OCI-LY1 (cell line): ENCODE measurements at regions not wholly inside any gene's neighbourhood (a gene's known extent, or its start where the extent isn't known, plus 50 kb on each side); places are given as distances from the start of the nearest gene placed in this dataset.

ENCODE experiments used
- H2AFZ ChIP-seq: fragments of 200-600 bp; sonication (generic), shearing (Covaris generic); 2 replicates; pipeline ENCODE4 v1.6.0; 2014; ENCODE audit warnings: antibody characterized with exemption, mild to moderate bottlenecking, low read length
- H3F3A ChIP-seq: fragments of 200-600 bp; sonication (generic), shearing (Covaris generic); 2 replicates; pipeline ENCODE4 v1.6.0; 2014; ENCODE audit warnings: mild to moderate bottlenecking, antibody characterized with exemption, low read length, moderate library complexity; ENCODE audit not compliant: insufficient read depth
- H3K27ac ChIP-seq: fragments of 200-600 bp; sonication (generic); 2 replicates; pipeline ENCODE4 v1.5.1; 2014; ENCODE audit warnings: low read length, mixed run types, mild to moderate bottlenecking, low read depth; ENCODE audit not compliant: poor library complexity, severe bottlenecking
- H3K27me3 ChIP-seq: fragments of 200-600 bp; sonication (generic); 2 replicates; pipeline ENCODE4 v1.6.0; 2014; ENCODE audit warnings: antibody characterized with exemption, mild to moderate bottlenecking, low read length, moderate library complexity; ENCODE audit not compliant: insufficient read depth
- H3K36me3 ChIP-seq: fragments of 200-600 bp; sonication (generic); 2 replicates; pipeline ENCODE4 v1.6.1; 2014; ENCODE audit warnings: mild to moderate bottlenecking, antibody characterized with exemption, low read length, moderate library complexity, mixed read lengths; ENCODE audit not compliant: insufficient read depth
- H3K4me1 ChIP-seq: fragments of 200-600 bp; sonication (generic); 2 replicates; pipeline ENCODE4 v1.5.1; 2014; ENCODE audit warnings: mild to moderate bottlenecking, low read length, moderate library complexity; ENCODE audit not compliant: insufficient read depth, severe bottlenecking
- H3K4me2 ChIP-seq: fragments of 200-600 bp; sonication (generic), shearing (Covaris generic); 2 replicates; pipeline ENCODE4 v1.6.1; 2014; ENCODE audit warnings: low read length
- H3K4me3 ChIP-seq: fragments of 200-600 bp; sonication (generic); 2 replicates; pipeline ENCODE4 v1.5.1; 2014; ENCODE audit warnings: low read length, low read depth, mild to moderate bottlenecking, mixed read lengths; ENCODE audit not compliant: poor library complexity, severe bottlenecking
- H3K79me2 ChIP-seq: fragments of 200-600 bp; shearing (Covaris generic); 2 replicates; pipeline ENCODE4 v1.6.1; 2016; ENCODE audit warnings: mixed run types, low read length, mixed read lengths; ENCODE audit not compliant: insufficient read depth
- H3K9ac ChIP-seq: fragments of 200-600 bp; sonication (generic), shearing (Covaris generic); 2 replicates; pipeline ENCODE4 v1.6.1; 2014; ENCODE audit warnings: mild to moderate bottlenecking, low read length, mixed read lengths
- H3K9me2 ChIP-seq: fragments of 200-600 bp; sonication (generic), shearing (Covaris generic); 2 replicates; pipeline ENCODE4 v1.6.1; 2014; ENCODE audit warnings: low read depth, mild to moderate bottlenecking, low read length, mixed read lengths
- H3K9me3 ChIP-seq: fragments of 200-600 bp; shearing (Covaris generic); 2 replicates; pipeline ENCODE4 v1.6.1; 2014; ENCODE audit warnings: low read length, mixed read lengths
- H4K20me1 ChIP-seq: fragments of 200-600 bp; sonication (generic), shearing (Covaris generic); 2 replicates; pipeline ENCODE4 v1.6.0; 2016; ENCODE audit warnings: mild to moderate bottlenecking, low read length; ENCODE audit not compliant: insufficient read depth
- EZH2 ChIP-seq: fragments of 200-600 bp; sonication (generic), shearing (Covaris generic); IDR thresholded peaks from 2 replicates; pipeline ENCODE4 v1.8.0; 2017; ENCODE audit warnings: borderline replicate concordance, mixed run types, mild to moderate bottlenecking, antibody characterized with exemption, low read length, moderate library complexity, mixed read lengths
- TF ChIP-seq, protein P1 (sequence below): fragments of 200-600 bp; sonication (generic), shearing (Covaris generic); IDR thresholded peaks from 2 replicates; pipeline ENCODE4 v1.5.1; 2017; ENCODE audit warnings: mild to moderate bottlenecking, antibody characterized with exemption, low read length, moderate library complexity, mixed read lengths

DNA sequence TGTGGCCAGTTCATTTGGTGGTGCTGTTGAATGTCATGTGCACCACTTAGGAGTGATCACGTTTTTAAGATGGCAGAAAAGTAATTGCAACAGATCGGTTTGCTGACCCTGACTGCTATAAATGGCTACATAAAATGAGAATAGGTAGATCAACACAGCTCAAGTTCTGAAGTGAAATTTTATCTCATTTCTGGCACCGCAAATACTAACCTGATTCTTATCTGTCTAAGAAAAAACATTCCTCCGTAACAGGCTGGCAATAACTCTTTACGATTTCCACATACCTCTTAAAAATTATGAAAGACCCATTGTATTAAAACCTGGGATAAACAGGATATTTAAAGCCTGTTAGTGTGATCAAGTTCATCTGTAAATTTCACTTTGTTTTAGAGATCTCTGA, 387.5 kb downstream of the PDGFC start:
- TF ChIP-seq, protein P1, sequence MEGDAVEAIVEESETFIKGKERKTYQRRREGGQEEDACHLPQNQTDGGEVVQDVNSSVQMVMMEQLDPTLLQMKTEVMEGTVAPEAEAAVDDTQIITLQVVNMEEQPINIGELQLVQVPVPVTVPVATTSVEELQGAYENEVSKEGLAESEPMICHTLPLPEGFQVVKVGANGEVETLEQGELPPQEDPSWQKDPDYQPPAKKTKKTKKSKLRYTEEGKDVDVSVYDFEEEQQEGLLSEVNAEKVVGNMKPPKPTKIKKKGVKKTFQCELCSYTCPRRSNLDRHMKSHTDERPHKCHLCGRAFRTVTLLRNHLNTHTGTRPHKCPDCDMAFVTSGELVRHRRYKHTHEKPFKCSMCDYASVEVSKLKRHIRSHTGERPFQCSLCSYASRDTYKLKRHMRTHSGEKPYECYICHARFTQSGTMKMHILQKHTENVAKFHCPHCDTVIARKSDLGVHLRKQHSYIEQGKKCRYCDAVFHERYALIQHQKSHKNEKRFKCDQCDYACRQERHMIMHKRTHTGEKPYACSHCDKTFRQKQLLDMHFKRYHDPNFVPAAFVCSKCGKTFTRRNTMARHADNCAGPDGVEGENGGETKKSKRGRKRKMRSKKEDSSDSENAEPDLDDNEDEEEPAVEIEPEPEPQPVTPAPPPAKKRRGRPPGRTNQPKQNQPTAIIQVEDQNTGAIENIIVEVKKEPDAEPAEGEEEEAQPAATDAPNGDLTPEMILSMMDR: no peak
- TF ChIP-seq EZH2: no peak
- H3K9me2 ChIP-seq: no peaks in the 10 kb centered on the region
- H3K9me3 ChIP-seq: no peaks in the 10 kb centered on the region
- no peaks in the 10 kb centered on the region for H3K27me3 ChIP-seq
- H3K4me2 ChIP-seq: no peak overlapping the region
- H3K36me3 ChIP-seq: no peaks in the 10 kb centered on the region
- no peak overlapping the region for H2AFZ ChIP-seq
- H4K20me1 ChIP-seq: no peaks in the 10 kb centered on the region
- H3K79me2 ChIP-seq: no peaks in the 10 kb centered on the region
- H3K9ac ChIP-seq: no peak overlapping the region
- no peaks in the 10 kb centered on the region for H3F3A ChIP-seq
- H3K27ac ChIP-seq: no peak overlapping the region
- H3K4me1 ChIP-seq: no peaks in the 10 kb centered on the region
- no peak overlapping the region for H3K4me3 ChIP-seq

DNA sequence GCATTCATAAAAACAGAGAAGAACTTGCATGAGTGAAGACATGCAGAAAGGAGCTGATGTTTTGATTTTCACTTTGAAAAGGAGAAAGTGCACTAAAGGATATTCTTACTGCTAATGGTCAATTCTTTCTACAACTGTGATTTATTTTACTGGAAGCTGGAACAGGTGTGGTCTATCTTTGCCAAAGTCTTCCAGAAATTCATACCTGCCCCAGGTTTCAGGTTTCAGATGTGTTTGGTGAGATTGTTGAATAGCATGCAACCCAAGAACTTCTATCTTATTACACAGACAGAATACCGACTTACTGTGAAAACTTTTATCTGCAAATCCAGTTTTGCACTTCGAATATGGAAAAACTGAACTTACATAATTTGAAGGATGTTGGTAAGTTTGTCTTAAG, 388.3 kb downstream of the PDGFC start:
- H3K27ac ChIP-seq: no peak overlapping the region
- no peak overlapping the region for H3K4me3 ChIP-seq
- H3K27me3 ChIP-seq: no peaks in the 10 kb centered on the region

DNA sequence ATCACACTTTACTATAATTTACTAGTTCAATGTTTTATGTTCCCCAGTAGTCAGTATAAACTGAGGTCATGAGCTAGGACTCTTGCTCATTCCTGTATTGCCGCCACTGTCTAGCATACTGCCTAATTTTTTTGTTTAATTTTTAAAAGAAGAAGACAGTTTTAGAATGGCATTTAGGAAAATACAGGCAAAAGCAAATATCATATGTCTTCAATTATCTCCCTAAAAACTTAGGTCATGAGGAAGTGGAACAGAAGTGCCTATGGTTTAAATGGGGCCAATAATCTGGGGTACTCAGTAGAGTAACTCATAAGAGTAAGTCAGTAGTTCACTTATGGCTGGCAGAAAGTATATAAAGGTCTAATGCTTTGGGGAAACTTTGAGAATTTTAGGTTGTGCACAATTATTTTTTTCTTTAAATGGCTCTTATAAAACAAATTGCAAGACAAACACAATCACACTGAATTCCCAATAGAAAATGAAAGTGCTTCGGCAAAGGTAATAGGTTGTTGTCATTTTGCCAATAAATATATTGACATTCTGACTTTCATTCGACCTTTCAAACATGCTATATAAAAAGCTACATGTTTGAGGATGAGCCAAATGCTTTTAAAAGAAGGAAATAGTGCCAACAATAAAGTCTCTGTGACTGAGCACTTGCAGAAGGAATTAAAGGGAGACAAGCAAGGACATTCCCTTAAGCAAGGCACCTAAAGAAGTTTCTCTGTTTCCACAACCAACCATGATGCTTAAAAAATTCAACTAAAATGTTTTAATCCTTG, 390.1 kb downstream of the PDGFC start:
- Histone ChIP-seq H3K9ac (no peak overlapping the region), H3K4me2 (no peak overlapping the region), H2AFZ (no peak overlapping the region), H3K9me3 (no peaks in the 10 kb centered on the region), H3K9me2 (no peaks in the 10 kb centered on the region), H3F3A (no peaks in the 10 kb centered on the region), H3K4me1 (no peaks in the 10 kb centered on the region), H3K36me3 (no peaks in the 10 kb centered on the region), H3K27ac (no peak overlapping the region), H3K27me3 (no peaks in the 10 kb centered on the region), H3K4me3 (no peak overlapping the region), H4K20me1 (no peaks in the 10 kb centered on the region), H3K79me2 (no peaks in the 10 kb centered on the region)
- TF ChIP-seq, protein P1: no peak
- TF ChIP-seq EZH2: no peak

More for the DNA sequence above, 388.3 kb downstream of the PDGFC start:
- no peaks in the 10 kb centered on the region for H3K9me2 ChIP-seq
- no peaks in the 10 kb centered on the region for H3F3A ChIP-seq
- H3K79me2 ChIP-seq: no peaks in the 10 kb centered on the region
- no peaks in the 10 kb centered on the region for H4K20me1 ChIP-seq
- no peaks in the 10 kb centered on the region for H3K4me1 ChIP-seq
- no peak overlapping the region for H2AFZ ChIP-seq
- no peaks in the 10 kb centered on the region for H3K9me3 ChIP-seq
- no peak overlapping the region for H3K4me2 ChIP-seq
- H3K36me3 ChIP-seq: no peaks in the 10 kb centered on the region
- H3K9ac ChIP-seq: no peak overlapping the region
- TF ChIP-seq, protein P1: no peak
- TF ChIP-seq EZH2: no peak
